Activated naive CD8-positive, alpha-beta T cell (primary cell): ENCODE measurements at regions not wholly inside any gene's neighbourhood (a gene's known extent, or its start where the extent isn't known, plus 50 kb on each side); places are given as distances from the start of the nearest gene placed in this dataset.
"Not testable (repeated sequence)": the region's sequence is repeated elsewhere in the genome, so short reads cannot be mapped to it uniquely, and the experiment has no call there.

Experiments
- H3K27ac Mint-ChIP-seq: one replicate; pipeline ENCODE4 v1.8.0; 2021; ENCODE audit warnings: mixed read lengths
- H3K27me3 Mint-ChIP-seq: one replicate; pipeline ENCODE4 v1.8.0; 2021; ENCODE audit warnings: mixed read lengths
- H3K36me3 Mint-ChIP-seq: one replicate; pipeline ENCODE4 v1.8.0; 2021; ENCODE audit warnings: mixed read lengths
- H3K4me1 Mint-ChIP-seq: one replicate; pipeline ENCODE4 v1.8.0; 2021; ENCODE audit warnings: low read depth, mixed read lengths
- H3K4me3 Mint-ChIP-seq: one replicate; pipeline ENCODE4 v1.8.0; 2021; ENCODE audit warnings: mild to moderate bottlenecking, mixed read lengths
- H3K9me3 Mint-ChIP-seq: one replicate; pipeline ENCODE4 v1.8.0; 2021; ENCODE audit warnings: low read depth, mixed read lengths

- not testable (repeated sequence) for H3K27ac Mint-ChIP-seq, H3K4me3 Mint-ChIP-seq, H3K27me3 Mint-ChIP-seq, H3K36me3 Mint-ChIP-seq, H3K9me3 Mint-ChIP-seq, H3K4me1 Mint-ChIP-seq
Observed at GRCh38 chr17:15849054-15849453, 95.9 kb upstream of the ADORA2B start.

DNA sequence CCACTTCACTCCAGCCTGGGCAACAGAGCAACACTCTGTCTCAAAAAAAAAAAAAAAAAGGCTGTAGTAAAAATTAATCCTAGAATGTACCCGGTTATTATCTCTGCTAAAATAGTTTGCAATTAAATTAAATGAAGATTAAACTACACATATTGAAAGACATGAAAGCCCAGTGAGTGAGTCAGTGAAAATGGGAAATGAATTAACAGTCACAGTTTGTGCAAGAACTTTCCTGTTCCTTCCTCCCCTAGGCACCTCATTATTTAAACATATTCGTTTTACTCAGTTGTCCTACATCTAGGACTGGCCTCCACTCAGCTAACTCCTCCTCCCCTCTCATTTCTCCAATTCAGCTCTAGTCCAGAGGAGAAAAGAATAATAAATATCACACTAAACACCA, 94.9 kb upstream of the ADORA2B start:
- H3K4me1 Mint-ChIP-seq, H3K9me3 Mint-ChIP-seq, H3K27me3 Mint-ChIP-seq, H3K27ac Mint-ChIP-seq, H3K4me3 Mint-ChIP-seq, H3K36me3 Mint-ChIP-seq: not testable (repeated sequence)

- H3K27me3 Mint-ChIP-seq, H3K27ac Mint-ChIP-seq, H3K4me1 Mint-ChIP-seq, H3K36me3 Mint-ChIP-seq, H3K9me3 Mint-ChIP-seq, H3K4me3 Mint-ChIP-seq: not testable (repeated sequence)
Observed at GRCh38 chr17:15850687-15851086, 94.2 kb upstream of the ADORA2B start.

GRCh38 chr17:15852863-15853262, 92.1 kb upstream of the ADORA2B start:
- not testable (repeated sequence) for H3K27me3 Mint-ChIP-seq, H3K9me3 Mint-ChIP-seq, H3K4me3 Mint-ChIP-seq, H3K4me1 Mint-ChIP-seq, H3K36me3 Mint-ChIP-seq, H3K27ac Mint-ChIP-seq

DNA sequence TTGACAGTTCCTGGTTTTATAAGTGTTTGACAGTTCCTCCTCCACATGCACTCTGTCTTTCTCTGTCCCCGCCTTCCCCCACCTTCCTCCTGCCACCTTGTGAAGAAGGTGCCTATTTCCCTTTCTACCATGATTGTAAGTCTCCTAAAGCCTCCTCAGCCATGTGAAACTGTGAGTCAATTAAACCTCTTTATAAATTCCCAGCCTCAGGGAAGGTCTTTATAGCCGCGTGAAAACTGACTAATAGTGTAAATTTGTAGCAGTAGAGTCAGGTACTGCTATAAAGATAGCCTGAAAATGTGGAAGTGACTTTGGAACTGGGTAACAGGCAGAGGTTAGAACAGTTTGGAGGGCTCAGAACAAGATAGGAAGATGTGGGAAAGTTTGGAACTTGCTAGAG, 88.7 kb upstream of the ADORA2B start:
- not testable (repeated sequence) for H3K4me3 Mint-ChIP-seq, H3K4me1 Mint-ChIP-seq, H3K36me3 Mint-ChIP-seq, H3K27ac Mint-ChIP-seq, H3K27me3 Mint-ChIP-seq, H3K9me3 Mint-ChIP-seq

- H3K9me3 Mint-ChIP-seq, H3K27me3 Mint-ChIP-seq, H3K36me3 Mint-ChIP-seq, H3K4me3 Mint-ChIP-seq, H3K4me1 Mint-ChIP-seq, H3K27ac Mint-ChIP-seq: not testable (repeated sequence)
Observed at GRCh38 chr17:15856745-15857144, 88.2 kb upstream of the ADORA2B start.

DNA sequence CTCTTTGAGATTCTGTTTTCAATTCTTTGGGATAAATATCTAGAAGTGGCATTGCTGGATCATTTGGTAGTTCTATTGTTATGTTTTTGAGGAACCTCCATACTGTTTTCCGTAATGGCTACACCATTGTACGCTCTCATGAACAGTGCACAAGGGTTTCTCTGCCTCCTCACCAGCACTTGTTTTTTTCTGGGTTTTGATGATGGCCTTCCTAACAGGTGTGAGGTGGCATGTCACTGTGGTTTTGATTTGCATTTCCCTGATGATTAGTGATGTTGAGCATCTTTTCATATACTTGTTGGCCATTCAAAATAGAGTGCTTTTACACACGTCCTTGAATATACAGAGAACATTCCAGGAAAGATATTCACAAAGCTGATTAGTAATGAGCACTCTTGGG, 86.8 kb upstream of the ADORA2B start:
- H3K4me1 Mint-ChIP-seq, H3K36me3 Mint-ChIP-seq, H3K27me3 Mint-ChIP-seq, H3K27ac Mint-ChIP-seq, H3K4me3 Mint-ChIP-seq, H3K9me3 Mint-ChIP-seq: not testable (repeated sequence)

DNA sequence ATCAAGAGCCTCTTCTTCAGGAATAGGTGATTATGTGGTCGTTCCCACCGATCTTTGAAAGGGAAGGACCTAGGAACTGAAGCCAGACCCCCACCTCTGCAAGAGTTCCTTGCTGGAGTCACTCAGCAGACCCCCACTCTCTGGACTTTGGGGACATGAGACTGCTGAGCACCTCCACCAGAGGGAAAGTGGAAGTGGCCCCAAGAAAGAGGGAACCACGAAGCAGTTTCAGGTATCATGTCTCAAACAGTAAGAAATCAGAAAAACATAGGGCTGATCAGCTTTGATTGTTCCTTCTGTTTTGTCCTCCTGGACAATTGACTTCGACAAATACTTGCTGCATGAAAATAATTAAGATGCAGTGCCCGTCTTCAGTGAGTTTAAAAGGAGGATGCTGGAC, 84.2 kb upstream of the ADORA2B start:
- H3K27ac Mint-ChIP-seq, H3K27me3 Mint-ChIP-seq, H3K36me3 Mint-ChIP-seq, H3K9me3 Mint-ChIP-seq, H3K4me1 Mint-ChIP-seq, H3K4me3 Mint-ChIP-seq: not testable (repeated sequence)

DNA sequence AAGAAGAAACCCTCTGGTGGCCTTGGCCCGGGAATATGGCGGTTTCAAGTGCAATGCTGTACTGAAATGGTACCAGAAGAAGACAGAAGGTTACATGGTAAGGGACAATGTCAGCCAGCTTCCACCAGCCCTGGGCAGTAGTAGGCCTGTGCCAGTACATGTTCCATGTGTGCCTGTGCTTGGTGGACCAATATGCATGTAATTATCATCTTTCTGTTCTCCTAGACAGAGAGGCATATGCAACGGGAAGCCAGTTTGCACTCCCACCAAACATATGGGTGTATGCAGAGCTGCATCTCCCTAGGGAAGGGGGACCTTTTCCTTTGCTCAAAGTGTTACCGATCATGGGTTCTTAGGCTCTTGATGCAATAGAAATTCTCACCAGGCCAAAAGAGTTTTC, 80.9 kb upstream of the ADORA2B start:
- not testable (repeated sequence) for H3K4me3 Mint-ChIP-seq, H3K36me3 Mint-ChIP-seq, H3K9me3 Mint-ChIP-seq, H3K27ac Mint-ChIP-seq, H3K27me3 Mint-ChIP-seq, H3K4me1 Mint-ChIP-seq

GRCh38 chr17:15864472-15864871, 80.5 kb upstream of the ADORA2B start:
- not testable (repeated sequence) for H3K36me3 Mint-ChIP-seq, H3K27me3 Mint-ChIP-seq, H3K4me1 Mint-ChIP-seq, H3K4me3 Mint-ChIP-seq, H3K27ac Mint-ChIP-seq, H3K9me3 Mint-ChIP-seq

DNA sequence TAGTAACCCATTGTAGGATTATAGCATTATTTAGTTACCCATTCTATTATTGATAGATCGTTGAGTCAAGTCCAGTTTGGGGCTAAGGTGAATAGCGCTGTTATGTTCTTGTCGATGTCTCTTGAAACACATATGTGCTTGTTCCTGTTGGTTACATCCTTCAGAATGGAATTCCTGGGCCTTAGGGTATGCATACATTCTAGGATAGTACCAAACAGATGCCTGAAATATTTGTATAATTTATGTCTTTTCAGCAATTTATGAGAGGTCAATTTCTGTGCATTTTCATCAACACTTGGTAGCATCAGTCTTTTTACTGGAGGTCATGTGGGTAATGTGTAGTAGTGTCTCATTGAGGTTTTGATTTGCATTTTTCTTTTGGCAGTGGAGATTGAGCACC, 78.9 kb upstream of the ADORA2B start:
- H3K9me3 Mint-ChIP-seq, H3K4me3 Mint-ChIP-seq, H3K4me1 Mint-ChIP-seq, H3K36me3 Mint-ChIP-seq, H3K27ac Mint-ChIP-seq, H3K27me3 Mint-ChIP-seq: not testable (repeated sequence)

DNA sequence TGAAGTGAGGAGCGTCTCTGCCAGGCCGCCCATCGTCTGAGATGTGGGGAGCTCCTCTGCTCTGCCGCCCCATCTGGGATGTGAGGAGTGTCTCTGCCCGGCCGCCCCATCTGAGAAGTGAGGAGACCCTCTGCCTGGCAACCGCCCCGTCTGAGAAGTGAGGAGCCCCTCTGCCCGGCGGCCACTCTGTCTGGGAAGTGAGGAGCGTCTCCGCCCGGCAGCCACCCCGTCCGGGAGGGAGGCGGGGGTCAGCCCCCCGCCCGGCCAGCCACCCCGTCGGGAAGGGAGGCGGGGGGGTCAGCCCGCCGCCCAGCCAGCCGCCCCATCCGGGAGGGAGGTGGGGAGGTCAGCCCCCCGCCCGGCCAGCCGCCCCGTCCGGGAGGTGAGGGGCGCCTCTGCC, 77.6 kb upstream of the ADORA2B start:
- H3K36me3 Mint-ChIP-seq, H3K4me3 Mint-ChIP-seq, H3K9me3 Mint-ChIP-seq, H3K4me1 Mint-ChIP-seq, H3K27ac Mint-ChIP-seq, H3K27me3 Mint-ChIP-seq: not testable (repeated sequence)

GRCh38 chr17:15869868-15870267, 75.1 kb upstream of the ADORA2B start:
- H3K4me1 Mint-ChIP-seq, H3K36me3 Mint-ChIP-seq, H3K27me3 Mint-ChIP-seq, H3K27ac Mint-ChIP-seq, H3K9me3 Mint-ChIP-seq, H3K4me3 Mint-ChIP-seq: not testable (repeated sequence)

DNA sequence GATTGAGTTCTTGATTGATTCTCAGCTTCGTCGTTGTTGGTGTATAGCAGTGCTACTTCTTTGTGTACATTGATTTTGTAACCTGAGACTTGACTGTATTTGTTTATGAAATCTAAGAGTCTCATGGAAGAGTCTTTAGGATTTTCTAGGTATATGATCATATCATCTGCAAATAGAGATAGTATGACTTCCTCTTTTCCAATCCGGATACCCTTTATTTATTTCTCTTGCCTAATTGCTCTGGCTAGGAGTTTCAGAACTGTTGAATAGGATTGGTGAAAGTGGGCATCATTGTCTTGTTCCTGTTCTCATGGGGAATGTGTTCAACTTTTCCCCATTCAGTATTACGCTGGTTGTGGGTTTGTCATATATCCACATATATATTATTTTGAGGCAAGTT, 72.3 kb upstream of the ADORA2B start:
- H3K9me3 Mint-ChIP-seq, H3K4me3 Mint-ChIP-seq, H3K27ac Mint-ChIP-seq, H3K27me3 Mint-ChIP-seq, H3K4me1 Mint-ChIP-seq, H3K36me3 Mint-ChIP-seq: not testable (repeated sequence)

GRCh38 chr17:15877882-15878500, 66.9 kb upstream of the ADORA2B start:
- H3K4me1 Mint-ChIP-seq, H3K9me3 Mint-ChIP-seq, H3K36me3 Mint-ChIP-seq, H3K27ac Mint-ChIP-seq, H3K27me3 Mint-ChIP-seq, H3K4me3 Mint-ChIP-seq: not testable (repeated sequence)

- peaks cover 12% of the 10 kb centered on the region for H3K4me1 Mint-ChIP-seq
- H3K27me3 Mint-ChIP-seq, result no peaks in the 10 kb centered on the region
- H3K9me3 Mint-ChIP-seq, result no peaks in the 10 kb centered on the region
- H3K4me3 Mint-ChIP-seq, result no peak overlapping the region
- no peak overlapping the region for H3K27ac Mint-ChIP-seq
- no peaks in the 10 kb centered on the region for H3K36me3 Mint-ChIP-seq
Observed at GRCh38 chr17:15882058-15882720, 62.7 kb upstream of the ADORA2B start.

- no peak overlapping the region for H3K4me3 Mint-ChIP-seq
Observed at GRCh38 chr17:15882777-15883176, 62.2 kb upstream of the ADORA2B start.

More at GRCh38 chr17:15882777-15883176, 62.2 kb upstream of the ADORA2B start:
- Mint-ChIP-seq H3K27ac (no peak overlapping the region), H3K4me1 (peaks cover 13% of the 10 kb centered on the region), H3K9me3 (no peaks in the 10 kb centered on the region), H3K36me3 (no peaks in the 10 kb centered on the region), H3K27me3 (no peaks in the 10 kb centered on the region)
